ENCODE measurements at regions not wholly inside any gene's neighbourhood (a gene's known extent, or its start where the extent isn't known, plus 50 kb on each side); places are given as distances from the start of the nearest gene placed in this dataset.

DNA sequence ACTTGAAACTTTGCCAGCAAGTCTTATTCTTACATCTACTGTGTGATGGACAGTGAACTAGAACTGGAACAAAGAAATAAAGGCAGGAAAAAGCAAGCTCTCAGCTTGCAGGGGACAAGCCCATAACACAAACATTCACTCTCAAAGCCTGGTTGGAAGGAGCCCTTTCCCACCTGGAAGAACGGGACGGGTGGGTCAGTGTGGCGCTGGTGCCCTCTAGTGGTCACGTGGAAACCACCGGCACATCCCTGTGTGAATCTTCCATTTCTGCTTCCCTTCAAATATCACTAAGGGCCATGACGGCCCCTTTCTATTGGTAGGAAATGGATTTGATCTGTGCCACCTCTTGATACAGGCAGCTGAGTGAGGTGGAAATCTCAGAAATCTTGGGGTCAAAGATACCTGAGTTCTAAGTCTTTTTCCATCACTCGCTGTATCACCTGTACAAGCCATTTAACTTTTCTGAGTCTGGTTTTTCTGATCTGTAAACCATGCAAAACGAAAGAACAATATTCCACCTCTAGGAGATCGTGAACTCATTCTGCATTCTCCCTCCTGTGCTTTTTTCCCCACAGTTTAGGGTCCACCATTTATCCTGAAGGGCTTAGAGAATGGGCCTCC, 211.6 kb downstream of the MSX2 start:
- TF ChIP-seq, protein P1, sequence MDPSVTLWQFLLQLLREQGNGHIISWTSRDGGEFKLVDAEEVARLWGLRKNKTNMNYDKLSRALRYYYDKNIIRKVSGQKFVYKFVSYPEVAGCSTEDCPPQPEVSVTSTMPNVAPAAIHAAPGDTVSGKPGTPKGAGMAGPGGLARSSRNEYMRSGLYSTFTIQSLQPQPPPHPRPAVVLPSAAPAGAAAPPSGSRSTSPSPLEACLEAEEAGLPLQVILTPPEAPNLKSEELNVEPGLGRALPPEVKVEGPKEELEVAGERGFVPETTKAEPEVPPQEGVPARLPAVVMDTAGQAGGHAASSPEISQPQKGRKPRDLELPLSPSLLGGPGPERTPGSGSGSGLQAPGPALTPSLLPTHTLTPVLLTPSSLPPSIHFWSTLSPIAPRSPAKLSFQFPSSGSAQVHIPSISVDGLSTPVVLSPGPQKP (IDR thresholded peaks at IDR 0.05; ENCODE audit: low read depth, low read length) = no peak
- TF ChIP-seq, protein P2, sequence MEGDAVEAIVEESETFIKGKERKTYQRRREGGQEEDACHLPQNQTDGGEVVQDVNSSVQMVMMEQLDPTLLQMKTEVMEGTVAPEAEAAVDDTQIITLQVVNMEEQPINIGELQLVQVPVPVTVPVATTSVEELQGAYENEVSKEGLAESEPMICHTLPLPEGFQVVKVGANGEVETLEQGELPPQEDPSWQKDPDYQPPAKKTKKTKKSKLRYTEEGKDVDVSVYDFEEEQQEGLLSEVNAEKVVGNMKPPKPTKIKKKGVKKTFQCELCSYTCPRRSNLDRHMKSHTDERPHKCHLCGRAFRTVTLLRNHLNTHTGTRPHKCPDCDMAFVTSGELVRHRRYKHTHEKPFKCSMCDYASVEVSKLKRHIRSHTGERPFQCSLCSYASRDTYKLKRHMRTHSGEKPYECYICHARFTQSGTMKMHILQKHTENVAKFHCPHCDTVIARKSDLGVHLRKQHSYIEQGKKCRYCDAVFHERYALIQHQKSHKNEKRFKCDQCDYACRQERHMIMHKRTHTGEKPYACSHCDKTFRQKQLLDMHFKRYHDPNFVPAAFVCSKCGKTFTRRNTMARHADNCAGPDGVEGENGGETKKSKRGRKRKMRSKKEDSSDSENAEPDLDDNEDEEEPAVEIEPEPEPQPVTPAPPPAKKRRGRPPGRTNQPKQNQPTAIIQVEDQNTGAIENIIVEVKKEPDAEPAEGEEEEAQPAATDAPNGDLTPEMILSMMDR (IDR thresholded peaks at IDR 0.05) = peak; percentile 88
- TF ChIP-seq CHD4 (IDR thresholded peaks at IDR 0.05; ENCODE audit: borderline replicate concordance) = no peak
- peak; percentile 81 for TF ChIP-seq SMC3 (IDR thresholded peaks at IDR 0.05)
- TF ChIP-seq MAFK (IDR thresholded peaks at IDR 0.05; ENCODE audit: partially characterized antibody) = no peak
- TF ChIP-seq, protein P3, sequence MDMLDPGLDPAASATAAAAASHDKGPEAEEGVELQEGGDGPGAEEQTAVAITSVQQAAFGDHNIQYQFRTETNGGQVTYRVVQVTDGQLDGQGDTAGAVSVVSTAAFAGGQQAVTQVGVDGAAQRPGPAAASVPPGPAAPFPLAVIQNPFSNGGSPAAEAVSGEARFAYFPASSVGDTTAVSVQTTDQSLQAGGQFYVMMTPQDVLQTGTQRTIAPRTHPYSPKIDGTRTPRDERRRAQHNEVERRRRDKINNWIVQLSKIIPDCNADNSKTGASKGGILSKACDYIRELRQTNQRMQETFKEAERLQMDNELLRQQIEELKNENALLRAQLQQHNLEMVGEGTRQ (IDR thresholded peaks at IDR 0.05) = peak; percentile 34; the same call in 1 of the 2 replicates

Data from A549 (cell line).